HG02943 (cell line): ENCODE measurements at regions not wholly inside any gene's neighbourhood (a gene's known extent, or its start where the extent isn't known, plus 50 kb on each side); places are given as distances from the start of the nearest gene placed in this dataset.

ENCODE experiments used
- ATAC-seq: cut with Tn5 transposase; IDR thresholded peaks from one replicate; pipeline ENCODE4 v1.9.1; 2021; ENCODE audit warnings: mild to moderate bottlenecking, low read depth, moderate library complexity; ENCODE audit not compliant: unreplicated experiment

- no peak for ATAC-seq
Observed at GRCh38 chr11:116457336-116458007, 315.3 kb downstream of the BUD13 start.

DNA sequence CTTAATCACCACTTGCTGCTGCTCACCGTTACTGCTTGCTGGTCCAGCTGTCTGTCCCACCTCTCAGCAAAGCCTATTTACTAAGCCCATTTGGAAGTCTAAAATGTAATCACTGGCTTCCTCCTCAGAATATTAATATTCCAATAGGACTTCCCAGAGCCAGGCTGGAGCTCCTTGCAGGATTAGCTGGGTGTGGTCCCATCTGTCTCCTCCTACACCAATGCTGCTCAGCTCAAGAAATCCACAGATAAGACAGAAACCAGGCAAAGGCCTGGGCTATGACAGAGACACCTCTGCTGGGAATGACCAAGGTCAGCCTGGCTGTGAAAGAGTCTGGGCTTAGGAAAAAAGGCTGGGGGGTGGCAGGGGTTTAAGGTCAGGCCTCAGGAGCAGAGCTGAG is 317.8 kb downstream of the BUD13 start:
- no peak for ATAC-seq

GRCh38 chr11:116454020-116454645 is 318.7 kb downstream of the BUD13 start:
- no peak for ATAC-seq

- no peak for ATAC-seq
Observed at GRCh38 chr11:116452461-116452860, 320.3 kb downstream of the BUD13 start.

DNA sequence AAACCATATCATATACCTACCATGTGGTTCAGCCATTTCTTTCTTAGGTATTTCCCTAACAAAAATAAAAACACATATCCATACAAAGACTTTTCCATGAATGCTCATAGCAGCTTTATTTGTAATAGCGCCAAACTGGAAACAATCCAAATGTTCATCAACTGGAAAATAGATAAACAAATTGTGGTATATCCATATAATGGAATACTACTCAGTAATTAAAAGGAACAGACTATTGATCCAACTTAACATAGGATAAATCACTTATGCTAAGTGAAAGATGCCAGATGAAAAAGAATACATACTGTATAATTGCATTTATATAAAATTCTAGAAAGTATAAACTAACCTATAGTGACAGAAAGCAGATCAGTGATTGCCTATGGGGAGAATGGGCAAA is 323.3 kb downstream of the BUD13 start:
- ATAC-seq: no peak

DNA sequence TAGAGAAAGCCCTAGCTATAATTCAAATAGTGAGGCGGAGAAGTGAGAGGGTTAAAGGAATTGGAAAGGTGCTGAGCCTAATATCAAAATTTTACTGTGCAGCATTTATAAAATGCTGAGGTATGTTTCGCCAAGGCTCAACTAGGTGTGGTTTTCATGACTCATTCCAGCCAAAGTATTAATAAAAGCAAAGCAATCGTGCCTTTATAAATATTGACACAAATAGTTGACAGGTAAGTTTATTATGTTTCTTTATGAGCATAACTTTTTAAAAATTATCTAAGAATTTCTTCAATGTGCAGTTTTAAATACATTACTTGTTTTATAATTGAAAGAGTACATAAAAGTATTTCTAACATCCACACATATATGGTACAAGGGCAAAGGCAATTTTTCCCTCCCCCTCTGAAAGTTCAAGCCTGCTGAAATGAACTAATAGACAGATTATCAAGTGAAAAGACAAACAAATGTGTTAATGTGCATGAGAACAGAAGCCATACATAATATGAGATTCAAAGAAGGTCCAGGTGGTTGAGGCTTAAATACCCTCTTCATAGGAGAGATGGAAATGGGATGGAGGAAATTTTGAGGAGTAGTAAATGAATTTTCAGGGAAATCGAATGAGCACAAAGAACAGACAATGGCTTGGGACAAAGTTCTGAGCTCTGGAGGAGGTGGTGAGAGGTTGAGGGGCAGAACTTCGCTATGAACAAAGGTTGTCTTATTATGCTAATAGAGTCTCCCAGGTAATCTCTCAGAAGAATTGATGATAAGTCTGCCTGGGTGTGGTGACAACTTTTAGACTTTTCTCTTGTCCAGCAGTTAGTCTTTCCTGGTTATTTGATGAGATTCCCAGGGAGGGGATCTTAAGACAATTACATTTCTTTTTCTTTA is 326.5 kb downstream of the BUD13 start:
- ATAC-seq: no peak

- ATAC-seq: no peak
Observed at GRCh38 chr11:116445108-116446047, 327.4 kb downstream of the BUD13 start.

- no peak for ATAC-seq
Observed at GRCh38 chr11:116442238-116442752, 330.5 kb downstream of the BUD13 start.

DNA sequence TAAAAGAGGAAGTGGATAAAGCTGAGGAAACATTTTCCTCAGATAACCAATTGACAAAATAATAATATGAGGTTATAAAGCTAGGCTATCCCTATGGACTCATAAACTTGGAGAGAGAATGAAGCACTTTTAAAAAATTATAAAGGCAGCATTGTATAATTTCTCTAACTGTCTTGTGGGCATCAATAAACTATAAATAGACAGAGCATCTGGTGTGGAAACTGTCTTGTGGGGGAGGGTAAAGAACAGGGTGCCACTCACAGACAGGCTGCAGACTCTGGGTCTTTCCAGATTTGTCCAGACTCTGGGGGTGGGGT is 333.5 kb downstream of the BUD13 start:
- ATAC-seq: no peak

DNA sequence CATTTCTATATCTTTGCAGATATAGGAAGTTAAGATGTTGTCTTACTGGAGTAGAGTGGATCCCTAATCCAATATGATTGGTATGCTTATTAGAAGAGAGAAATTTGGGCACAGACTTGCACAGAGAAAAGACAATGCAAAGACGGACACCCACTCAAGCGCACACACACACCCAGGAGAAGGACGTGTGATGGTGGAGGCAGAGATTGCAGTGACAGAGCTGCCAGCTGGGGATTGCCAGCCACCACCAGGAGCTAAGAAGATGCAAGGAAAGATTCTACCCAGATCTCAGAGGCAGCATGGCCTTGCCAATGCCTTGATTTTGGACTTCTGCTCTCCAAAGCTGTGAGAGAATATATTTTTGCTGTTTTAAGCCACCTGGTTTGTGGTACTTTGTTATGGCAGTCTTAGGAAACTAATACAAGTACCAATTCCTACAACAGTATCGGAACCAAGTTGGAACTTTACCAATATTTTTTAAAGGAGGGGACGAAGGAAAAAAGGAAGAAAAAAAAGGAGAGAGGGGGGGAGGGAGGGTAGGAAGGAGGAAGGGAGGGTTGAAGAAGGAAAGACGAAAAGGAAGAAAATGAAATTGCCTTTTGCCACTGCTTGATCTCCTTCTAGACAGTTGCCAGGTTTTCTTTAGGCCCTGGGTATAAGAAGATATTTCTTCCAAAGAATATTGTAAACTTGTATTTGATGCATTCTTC is 334.0 kb downstream of the BUD13 start:
- ATAC-seq: no peak

GRCh38 chr11:116434986-116435385 is 337.8 kb downstream of the BUD13 start:
- ATAC-seq: no peak

DNA sequence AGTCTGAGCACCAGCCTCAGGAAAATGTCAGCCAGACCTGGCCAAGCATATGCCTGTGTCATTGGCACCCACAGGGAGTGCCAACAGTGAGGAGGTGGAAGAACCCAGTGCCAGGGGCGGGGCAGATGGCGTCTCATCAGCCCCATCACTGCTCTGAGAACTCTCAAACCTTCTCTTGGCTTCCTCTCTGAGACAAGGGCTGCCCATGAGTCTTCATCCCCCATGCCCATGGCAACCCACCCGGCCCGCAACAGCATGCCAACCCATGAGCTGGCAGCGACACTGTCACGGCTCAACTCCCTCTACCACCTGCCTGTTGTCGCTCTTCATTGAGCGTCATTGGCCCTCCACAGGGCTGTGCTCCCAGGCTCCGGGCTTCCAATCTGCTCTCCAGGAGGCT is 340.5 kb downstream of the BUD13 start:
- ATAC-seq: no peak

DNA sequence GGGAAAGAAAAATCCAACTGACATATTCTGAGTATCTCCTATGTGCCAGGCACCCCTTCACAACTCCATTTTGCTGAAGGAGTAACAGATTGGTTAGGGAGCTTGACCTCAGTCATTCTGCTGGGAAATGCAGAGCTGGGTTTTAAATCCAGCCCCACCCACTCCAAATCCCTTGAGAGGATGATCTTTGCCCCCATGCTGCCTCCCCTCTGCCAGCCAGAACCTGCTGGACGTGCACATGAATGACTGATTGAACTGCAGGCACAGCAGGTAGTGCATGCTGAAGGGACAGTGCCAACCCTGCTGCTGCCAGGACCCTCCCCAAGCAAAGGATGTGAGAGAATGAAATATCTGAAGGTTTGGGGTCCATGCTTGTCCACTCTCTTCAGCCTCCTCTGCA is 340.9 kb downstream of the BUD13 start:
- ATAC-seq: no peak

- ATAC-seq: no peak
Observed at GRCh38 chr11:116428638-116428975, 344.2 kb downstream of the BUD13 start.

GRCh38 chr11:116427903-116428637 is 344.7 kb downstream of the BUD13 start:
- no peak for ATAC-seq

DNA sequence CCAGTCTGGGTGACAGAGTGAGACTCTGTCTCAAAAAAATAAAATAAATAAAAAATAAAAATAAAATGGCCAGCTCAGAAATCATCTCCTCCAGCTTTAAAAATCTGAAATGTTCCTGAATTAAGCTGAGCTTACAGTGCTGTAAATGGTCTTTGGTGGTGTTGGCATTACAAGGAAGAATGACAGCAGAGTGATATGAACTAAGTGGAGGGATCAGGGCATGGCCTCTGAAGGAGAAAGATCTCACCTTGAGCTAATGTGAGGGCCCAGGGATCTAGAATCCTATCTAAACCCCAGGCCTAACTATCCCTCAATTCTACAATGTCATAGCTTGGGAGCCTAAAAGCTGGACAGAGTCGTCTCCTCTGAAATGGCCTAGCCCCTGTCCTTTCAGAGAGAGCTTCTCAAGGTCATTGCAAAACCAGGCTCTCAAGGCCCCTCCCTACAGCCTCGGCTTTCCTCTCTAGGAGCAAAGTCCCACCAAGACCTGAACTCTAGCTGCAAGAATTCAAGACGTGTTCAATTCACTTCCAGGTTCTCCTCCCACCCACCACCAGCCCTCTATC is 345.4 kb downstream of the BUD13 start:
- no peak for ATAC-seq

- no peak for ATAC-seq
Observed at GRCh38 chr11:116426761-116427160, 346.0 kb downstream of the BUD13 start.

- no peak for ATAC-seq
Observed at GRCh38 chr11:116424615-116425261, 348.0 kb downstream of the BUD13 start.
